DND-41 (cell line): ENCODE measurements at regions not wholly inside any gene's neighbourhood (a gene's known extent, or its start where the extent isn't known, plus 50 kb on each side); places are given as distances from the start of the nearest gene placed in this dataset.

Experiments
- EZH2 ChIP-seq: IDR thresholded peaks from 3 replicates; pipeline ENCODE4 v1.6.1; 2012; ENCODE audit warnings: borderline replicate concordance, low read depth, mild to moderate bottlenecking, moderate library complexity, low read length, inconsistent platforms; ENCODE audit not compliant: severe bottlenecking
- TF ChIP-seq, protein P1 (sequence below): IDR thresholded peaks from 2 replicates; pipeline ENCODE4 v1.5.1; 2012; ENCODE audit warnings: borderline replicate concordance, low read length, moderate library complexity, mild to moderate bottlenecking; ENCODE audit not compliant: poor library complexity, severe bottlenecking; ENCODE audit errors: extremely low read depth

DNA sequence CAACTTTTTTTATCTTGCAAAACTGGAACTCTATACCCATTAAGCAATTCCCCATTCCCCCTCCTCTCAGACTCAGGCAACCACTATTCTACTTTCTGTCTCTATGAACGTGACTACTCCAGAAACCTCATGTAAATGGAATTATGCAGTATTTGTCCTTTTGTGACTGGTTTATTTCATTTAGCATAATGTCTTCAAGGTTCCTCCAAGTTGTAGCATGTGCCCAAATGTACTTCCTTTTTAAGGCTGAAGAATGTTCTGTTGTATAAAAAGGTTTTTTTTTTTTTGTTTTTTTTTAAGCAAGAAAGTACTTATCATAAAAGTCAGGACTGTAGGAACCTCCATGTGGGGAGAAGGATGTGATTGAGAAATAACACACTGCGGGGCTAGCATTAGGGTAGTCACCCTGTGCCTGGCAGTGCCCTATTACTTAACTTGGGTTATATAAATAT lies 145.3 kb upstream of the FOXN2 start:
- TF ChIP-seq, protein P1, sequence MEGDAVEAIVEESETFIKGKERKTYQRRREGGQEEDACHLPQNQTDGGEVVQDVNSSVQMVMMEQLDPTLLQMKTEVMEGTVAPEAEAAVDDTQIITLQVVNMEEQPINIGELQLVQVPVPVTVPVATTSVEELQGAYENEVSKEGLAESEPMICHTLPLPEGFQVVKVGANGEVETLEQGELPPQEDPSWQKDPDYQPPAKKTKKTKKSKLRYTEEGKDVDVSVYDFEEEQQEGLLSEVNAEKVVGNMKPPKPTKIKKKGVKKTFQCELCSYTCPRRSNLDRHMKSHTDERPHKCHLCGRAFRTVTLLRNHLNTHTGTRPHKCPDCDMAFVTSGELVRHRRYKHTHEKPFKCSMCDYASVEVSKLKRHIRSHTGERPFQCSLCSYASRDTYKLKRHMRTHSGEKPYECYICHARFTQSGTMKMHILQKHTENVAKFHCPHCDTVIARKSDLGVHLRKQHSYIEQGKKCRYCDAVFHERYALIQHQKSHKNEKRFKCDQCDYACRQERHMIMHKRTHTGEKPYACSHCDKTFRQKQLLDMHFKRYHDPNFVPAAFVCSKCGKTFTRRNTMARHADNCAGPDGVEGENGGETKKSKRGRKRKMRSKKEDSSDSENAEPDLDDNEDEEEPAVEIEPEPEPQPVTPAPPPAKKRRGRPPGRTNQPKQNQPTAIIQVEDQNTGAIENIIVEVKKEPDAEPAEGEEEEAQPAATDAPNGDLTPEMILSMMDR = no peak
- no peak for TF ChIP-seq EZH2
